ENCODE measurements at regions not wholly inside any gene's neighbourhood (a gene's known extent, or its start where the extent isn't known, plus 50 kb on each side); places are given as distances from the start of the nearest gene placed in this dataset.

GRCh38 chr11:116694815-116695590 lies 77.8 kb downstream of the BUD13 start:
- TF ChIP-seq POLR2AphosphoS5 (IDR thresholded peaks at IDR 0.05): no peak
- no peak for TF ChIP-seq POLR2A (IDR thresholded peaks at IDR 0.05)
- no peak for TF ChIP-seq EP300 (IDR thresholded peaks at IDR 0.05)
